ENCODE measurements at regions not wholly inside any gene's neighbourhood (a gene's known extent, or its start where the extent isn't known, plus 50 kb on each side); places are given as distances from the start of the nearest gene placed in this dataset.

DNA sequence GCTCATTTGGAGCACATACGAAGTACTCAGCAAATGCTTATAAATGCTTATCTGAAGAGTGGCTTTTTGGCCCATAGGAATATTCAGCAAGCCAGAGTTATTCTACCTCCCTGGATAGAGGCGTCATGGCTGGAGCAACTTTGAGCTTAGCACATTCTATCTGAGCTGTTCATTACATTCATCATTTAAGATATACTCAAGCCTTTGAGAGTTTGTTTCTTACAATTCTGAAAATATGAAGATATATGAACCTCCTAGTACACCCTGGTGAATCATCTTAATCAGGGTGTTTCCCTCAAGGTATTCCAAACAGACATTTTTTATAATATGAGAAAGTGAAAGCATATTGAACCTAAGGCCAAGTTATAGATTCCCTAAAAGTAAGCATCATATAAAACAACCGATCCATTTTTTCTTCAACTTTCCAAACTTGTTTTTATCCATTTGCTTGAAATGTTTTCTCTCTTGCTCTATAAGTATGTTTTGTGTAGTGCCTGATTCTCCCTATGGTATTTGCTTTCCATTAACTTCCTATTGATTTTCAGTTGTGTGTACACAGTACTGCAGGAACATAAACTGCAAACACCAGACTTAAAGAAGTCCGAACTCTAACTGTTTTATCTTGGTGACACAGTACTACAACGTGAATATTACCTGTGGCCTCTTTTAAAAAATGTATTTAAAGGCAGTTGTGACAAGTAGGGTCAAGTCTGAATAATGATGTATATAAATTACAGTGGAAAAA is 139.7 kb upstream of the PTPRK start:
- no peak for TF ChIP-seq CREB1 (CRISPR knock-in tag; IDR thresholded peaks at IDR 0.05; ENCODE audit: low read depth)
- no peak for TF ChIP-seq POLR2AphosphoS5 (IDR thresholded peaks at IDR 0.05; ENCODE audit: low read depth)
- TF ChIP-seq, protein P1, sequence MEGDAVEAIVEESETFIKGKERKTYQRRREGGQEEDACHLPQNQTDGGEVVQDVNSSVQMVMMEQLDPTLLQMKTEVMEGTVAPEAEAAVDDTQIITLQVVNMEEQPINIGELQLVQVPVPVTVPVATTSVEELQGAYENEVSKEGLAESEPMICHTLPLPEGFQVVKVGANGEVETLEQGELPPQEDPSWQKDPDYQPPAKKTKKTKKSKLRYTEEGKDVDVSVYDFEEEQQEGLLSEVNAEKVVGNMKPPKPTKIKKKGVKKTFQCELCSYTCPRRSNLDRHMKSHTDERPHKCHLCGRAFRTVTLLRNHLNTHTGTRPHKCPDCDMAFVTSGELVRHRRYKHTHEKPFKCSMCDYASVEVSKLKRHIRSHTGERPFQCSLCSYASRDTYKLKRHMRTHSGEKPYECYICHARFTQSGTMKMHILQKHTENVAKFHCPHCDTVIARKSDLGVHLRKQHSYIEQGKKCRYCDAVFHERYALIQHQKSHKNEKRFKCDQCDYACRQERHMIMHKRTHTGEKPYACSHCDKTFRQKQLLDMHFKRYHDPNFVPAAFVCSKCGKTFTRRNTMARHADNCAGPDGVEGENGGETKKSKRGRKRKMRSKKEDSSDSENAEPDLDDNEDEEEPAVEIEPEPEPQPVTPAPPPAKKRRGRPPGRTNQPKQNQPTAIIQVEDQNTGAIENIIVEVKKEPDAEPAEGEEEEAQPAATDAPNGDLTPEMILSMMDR (conservative IDR thresholded peaks at IDR 0.05; ENCODE audit: low read depth in 2 of 2) = no peak

Data from GM23338 (cell line).